ENCODE measurements at regions not wholly inside any gene's neighbourhood (a gene's known extent, or its start where the extent isn't known, plus 50 kb on each side); places are given as distances from the start of the nearest gene placed in this dataset.

DNA sequence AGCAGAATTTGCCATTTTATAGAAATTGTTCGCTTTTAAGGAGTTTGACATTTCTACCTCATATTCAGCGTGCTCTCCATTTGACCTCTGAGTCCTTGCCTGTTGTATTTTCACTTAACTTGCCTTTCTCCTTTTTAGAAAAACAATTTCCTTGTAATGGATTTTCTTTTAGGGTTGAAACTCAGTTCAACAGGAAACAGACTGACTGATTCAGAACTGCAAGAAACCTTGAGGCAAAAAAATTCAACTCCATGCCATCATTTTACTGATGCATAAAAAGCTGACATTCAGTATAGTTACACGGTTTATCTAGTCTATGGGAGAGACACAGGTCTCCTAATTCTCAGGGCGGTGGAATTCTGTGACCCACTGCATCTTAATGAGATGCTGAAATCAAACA, 59.8 kb downstream of the MRPS30 start:
- DNase-seq, result no peak

DNA sequence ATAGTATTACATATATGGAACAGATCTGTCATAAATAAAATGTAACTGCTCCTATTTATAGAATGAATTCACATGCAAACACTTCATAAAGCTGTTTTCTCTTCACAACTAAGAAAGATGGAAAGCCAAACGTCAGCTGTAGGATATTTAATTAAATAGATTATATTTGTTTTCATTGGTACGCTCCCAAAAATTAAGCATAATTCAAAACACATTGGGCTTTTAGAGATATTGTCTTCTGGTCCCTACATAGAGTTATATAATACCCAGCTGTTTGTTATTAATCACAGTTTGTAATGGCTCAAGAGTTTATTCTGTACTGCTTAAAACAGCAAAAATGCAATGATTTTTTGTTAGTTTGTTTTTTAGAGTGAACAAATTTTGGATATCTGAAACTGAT, 61.2 kb downstream of the MRPS30 start:
- no peak for DNase-seq

DNA sequence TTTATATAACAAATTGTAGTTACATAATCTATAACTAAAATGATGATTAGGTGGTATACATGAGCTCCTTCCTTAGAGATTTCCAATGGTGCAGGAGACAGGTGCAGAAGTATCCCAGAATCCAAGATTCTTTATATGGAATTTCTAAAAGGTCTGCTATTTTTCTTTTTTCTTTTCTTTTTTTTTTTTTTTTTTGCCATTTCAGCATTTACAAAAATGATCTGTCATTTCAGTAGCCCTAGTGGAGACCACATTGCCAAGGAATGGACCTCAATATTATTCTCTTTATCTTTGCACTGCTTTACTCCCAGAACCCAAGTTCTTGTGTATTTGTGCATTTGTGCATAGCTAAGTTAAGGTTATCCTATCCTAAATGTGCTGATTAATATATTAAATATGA, 61.7 kb downstream of the MRPS30 start:
- no peak for DNase-seq

DNA sequence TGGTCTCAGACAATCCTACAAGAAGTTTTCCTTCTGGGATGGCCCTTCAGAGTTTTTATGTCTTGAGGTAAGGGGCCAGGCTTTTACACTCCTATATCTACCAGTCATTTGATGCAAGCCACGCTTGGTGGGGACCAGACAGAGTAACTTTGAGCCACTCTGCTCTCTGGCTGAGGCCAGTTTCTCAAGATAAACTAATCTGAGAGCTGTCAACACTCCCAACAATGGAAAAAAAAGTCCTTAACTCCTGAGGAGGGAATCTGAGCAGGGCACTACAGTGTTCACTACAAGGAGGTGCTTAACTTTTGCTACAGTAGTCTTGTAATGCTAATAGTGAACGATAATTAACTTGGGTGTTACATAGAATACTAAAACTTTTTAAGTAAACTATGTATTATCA, 62.7 kb downstream of the MRPS30 start:
- no peak for DNase-seq

DNA sequence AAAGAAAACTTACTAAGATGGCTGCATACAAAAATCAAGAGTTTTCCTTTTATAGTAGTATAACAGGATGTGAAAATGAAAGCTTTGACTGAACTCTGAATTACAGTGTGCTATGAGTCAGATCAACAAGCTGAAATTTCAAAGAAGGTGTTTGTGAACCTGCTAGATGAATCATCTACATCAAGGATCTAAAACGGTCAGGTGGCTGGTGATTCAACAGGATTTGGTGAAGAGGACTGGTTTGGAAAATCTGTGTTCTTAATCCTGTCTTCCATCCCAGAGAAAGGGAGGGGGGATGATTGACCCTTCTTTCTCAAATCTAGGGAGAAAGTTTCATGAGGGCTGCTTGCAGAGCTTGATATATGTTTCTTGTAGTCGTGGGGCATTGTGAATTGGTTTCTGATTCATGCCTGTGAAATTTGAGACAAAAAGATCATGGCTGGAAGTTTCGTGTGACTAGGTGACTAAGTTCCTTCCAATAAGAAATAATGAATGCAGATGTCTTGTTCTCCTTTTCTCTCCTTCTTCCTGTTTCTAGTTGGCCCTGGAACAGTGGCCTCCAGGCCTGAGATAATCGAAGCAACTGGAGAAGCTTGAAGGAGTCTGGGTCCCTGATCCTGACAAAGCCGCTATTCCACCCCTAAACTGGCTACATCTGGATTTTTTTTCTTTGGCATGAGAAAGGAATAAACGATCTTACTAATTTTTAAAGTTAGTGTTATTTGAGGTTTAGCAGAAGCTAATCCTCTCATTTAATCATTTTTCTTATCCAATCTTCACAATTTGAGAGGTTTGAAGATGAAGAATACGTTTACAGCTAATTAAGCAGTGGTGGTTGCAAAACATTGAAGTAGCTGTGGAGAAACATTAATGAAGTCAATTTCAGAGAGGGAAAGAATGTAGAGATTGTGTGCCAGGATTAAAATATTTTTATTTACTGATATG, 67.2 kb downstream of the MRPS30 start:
- DNase-seq, result no peak

DNA sequence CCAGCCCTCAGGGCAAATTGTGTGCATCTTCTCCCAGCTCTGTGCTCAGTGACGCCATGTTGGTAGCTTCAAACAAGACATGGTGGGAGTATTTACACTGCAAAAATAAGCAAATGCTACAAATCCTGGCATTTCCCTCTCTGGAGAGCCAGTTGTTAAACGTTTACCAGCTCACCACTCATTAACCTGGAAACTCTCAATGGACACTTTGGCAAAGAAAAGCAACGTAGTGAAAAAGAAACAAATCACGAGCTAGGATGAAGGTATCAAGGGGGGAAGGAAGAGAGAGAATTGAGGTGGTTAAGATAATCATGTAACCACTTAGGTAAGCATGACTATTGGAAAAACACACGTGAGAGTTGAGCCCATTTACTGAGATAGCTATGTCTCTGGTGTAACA, 72.5 kb downstream of the MRPS30 start:
- DNase-seq, result no peak

DNA sequence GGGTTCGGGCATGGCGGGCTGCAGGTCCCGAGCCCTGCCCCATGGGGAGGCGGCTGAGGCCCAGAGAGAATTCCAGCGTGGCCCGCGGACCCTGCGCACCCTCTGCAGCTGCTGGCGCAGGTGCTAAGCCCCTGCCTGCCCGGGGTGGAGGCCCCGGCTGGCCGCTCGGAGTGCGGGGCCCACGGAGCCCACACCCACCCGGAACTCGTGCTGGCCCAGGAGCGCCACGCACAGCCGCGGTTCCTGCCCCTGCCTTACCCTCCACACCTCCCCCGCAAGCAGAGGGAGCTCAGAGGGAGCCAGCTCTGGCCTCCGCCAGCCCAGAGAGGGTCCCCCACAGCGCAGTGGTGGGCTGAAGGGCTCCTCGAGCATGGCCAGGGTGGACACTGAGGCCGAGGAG, 75.3 kb downstream of the MRPS30 start:
- no peak for DNase-seq

DNA sequence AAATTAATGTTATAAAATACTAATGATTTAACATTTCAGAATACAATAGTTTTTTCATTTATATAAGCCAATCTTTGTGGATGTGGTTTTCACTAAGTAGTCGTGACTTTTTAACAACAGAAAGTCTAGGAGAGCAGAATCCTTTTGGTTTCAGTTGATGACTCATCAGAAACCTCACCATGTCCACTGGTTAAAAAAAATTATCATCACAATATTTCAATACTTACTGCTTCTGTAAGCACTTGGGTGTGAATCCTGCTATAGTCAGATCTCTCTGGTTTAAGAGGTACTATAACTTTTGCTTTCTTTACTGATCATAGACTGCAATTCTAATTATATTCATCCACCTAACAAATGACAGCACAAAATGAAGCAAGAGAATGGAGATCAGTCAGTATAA, 77.2 kb downstream of the MRPS30 start:
- no peak for DNase-seq

DNA sequence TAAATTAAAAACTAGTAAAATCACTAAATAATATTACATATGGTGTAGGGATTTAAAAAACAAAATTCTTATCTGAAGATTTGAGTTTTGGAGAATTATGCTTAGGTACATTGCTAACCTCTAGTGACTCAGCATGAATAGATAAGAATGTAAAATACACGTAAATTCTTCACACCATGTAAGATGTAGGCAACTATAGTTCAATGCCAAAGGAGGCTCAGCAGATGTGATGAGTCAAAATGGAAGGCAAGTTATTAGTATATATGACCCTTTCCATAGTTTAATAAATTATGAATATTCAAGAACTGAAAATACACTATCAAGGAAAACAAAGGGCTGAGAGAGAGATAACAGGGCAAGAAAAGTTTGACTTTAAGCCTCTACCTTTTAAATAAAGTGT, 79.0 kb downstream of the MRPS30 start:
- DNase-seq, result no peak

DNA sequence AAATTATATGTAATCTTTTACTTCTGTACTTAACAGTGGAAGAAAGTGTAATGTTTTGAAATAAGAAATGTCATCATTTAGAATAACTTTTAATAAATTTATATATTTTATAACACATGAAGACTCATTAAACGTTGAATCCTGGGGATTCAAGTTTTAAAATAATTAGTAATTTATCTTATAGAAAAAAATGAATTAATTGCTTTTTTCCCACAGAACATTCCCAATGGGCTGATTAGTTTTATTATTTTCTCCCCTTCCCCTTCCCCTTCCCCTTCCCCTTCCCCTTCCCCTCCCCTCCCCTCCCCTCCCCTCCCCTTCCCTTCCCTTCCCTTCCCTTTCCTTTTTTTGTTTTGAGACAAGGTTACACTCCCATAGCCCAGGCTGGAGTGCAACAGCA, 79.7 kb downstream of the MRPS30 start:
- no peak for DNase-seq

DNA sequence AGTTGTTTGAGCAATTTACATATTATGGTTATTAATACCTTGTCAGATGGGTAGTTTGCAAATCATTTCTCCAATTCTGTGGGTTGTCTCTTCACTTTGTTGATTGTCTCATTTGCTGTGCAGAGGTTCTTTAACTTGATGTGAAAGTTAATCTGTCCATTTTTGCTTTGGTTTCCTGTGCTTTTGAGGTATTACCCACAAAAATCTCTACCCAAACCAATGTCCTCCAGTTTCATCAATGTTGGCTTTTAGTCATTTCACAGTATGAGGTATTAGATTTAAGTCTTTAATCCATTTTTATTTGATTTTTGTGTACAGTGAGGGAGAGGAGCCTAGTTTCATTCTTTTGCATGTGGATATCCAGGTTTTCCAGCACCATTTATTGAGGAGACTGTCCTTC, 82.4 kb downstream of the MRPS30 start:
- DNase-seq, result no peak

DNA sequence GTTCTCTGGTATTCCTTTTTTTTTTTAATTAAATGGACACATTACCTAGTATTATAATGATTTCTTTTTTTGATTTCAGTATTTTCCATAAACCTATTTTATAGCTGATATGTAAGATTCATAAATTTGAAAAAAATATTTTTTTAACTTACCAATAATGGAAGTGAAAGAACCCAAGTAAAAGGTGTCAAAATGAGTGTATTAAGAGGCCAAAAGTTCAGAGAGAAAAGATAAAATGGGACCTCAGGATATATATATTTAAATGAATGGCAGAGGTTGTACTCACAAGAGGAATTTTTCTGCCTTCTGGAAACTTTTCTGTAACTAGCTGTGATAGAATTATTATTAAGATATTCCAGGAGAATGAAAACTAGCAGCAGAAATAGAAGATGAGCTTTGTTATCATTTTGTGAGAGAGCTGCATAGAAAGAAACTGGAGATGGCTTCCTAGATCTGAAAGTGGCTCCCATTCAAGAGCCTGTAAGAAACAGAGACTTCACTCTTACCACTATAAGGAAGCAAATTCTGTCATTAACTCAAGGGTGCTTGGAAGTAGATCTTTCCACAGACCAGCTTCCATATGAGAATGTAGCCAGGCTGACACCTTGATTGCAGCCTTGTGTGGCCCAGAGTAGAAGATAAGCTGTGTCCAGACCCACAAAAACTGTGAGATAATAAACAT, 91.7 kb downstream of the MRPS30 start:
- no peak for DNase-seq

DNA sequence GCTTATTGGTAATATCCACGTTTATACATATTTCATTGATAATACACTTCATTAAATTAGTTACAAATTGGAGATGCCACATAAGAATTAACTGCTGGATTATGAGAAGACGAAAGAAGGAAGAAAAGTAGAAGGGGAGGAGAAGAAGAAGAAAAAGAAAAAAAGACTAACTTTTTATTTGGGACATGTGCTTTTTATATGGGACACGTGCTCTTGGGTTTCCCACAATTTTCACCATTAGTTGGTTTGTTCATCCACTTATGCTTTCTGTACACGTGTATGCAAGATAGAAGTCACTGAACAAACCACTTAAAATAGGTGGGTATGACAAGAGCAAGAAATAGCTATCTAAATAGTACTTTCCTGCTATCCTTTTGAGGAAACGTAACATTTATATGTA, 98.6 kb downstream of the MRPS30 start:
- DNase-seq, result no peak

DNA sequence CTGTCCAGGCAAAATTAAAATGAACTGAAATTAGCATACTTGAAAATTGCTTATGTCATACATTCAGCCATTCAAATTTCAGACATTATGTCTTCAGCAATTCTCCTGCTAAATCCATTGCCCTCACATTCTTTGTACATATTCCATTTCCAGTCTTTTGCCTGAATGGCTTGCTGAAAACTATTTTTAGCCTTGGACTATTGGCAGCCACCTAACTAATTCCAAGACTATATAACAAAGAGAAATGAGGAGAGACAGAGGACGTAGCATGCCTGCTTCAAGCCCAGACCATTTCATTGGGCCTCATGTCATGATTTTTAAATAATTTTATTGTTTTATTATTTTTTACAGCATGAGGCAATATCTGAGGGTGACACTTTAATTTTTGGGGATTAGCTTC, 100.3 kb downstream of the MRPS30 start:
- DNase-seq, result no peak

DNA sequence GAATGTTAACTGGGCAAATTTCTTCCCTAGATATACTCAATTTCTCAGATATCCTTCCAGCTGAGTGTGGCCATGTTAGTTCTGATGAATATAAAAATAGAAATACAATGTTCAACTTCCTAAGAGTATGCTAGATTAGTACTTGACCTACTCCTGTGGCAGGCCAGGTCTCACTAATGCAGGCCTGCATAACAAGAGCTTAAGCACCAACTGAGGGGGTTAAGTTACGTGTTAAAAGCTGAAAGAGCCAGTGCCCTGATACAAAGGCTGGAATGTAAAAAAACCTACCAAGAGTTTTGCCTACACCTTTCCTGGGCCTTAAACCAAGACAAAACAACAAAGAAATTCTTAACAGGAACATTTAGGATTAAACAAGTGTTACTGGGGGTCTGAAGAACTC, 102.8 kb downstream of the MRPS30 start:
- no peak for DNase-seq

DNA sequence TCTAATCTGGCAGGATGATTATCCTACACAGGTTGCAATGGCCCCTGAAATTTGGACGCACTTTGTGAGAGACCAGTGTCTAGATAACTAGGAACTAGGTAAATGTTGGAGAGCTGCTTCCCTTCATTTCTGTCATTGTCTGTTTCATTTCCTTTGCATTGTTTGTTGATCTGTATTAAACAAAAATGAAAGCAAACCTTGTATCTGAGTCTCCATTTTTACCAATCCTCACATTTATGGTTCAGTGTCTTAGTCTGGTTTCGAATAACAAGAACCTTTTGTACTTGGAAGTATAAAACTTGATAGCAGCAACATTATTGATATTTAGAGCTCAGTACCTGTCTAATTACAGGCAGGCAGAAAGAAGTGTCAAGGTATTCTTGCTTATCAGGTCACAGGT, 105.5 kb downstream of the MRPS30 start:
- DNase-seq, result no peak

DNA sequence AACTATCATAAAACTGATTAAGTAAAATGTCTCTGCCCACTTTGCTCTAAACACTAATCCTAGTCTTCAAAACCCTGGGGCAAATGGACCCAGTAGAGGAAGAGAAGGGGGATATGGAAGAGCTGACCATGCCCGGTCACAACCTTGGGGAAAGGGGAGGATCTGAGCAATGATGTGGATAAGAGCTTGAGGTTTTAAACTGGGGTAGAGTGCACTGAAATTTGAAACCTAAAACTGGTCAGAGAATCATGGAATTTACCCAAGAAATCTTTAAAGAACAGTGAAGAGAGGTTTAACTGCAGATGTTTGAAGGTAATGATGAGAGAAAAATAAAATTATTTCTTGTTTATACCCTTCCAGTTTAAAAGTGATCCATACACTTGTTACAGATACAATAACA, 110.8 kb downstream of the MRPS30 start:
- DNase-seq, result no peak

DNA sequence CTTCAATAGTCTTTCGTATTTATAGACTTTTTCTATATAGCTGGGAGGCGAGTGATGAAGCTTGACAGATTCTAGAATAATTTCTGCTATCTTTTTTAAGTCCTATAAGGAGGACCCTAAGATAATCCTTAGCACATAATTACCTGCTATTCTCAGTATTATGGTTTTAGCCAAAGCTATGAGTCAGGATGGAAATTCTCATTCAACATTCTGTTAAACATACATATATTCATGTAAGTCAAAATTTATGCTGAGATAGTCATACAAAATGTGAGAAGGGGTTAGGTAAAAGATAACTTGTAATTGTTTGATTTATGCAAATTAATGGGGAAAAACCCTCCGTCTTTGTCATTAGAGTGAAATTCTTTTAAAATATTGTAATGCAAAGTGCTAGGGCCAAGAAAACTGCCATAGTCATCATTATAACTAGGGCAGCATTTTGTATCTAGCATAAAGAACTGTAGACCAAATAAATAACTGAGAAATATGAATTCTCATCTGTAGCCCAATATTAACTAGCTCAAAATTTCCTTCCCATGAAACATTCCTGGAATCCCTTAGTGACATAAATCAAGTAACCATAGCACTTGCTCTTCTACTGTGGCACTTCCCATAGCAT, 118.5 kb downstream of the MRPS30 start:
- no peak for DNase-seq

DNA sequence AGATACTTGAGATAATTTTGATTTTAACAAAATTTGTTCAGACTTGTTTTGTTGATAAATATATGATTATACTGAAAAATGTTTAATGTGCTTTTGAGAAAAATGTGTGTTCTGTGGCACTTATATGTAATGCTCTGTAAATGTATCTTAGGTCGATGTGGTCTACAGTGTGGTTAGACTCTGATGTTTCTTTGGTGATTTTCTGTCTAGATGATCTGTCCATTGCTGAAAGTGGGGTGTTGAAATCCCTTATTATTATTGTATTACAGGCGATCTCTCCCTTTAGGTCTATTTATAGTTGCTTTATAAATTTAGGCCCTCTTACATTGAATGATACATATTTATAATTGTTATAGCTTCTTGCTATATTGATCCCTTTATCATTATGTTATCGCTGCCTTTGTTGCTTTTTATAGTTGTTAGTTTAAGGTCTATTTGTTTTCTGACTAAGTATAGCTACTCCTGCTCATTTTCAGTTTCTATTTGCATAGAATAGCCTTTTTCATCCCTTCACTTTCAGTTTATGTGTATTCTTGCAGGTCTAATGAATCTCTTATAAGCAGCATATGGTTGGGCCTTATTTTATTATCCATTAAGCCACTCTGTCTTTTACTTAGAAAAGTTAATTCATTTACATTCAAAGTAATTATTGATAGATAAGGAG, 124.3 kb downstream of the MRPS30 start:
- DNase-seq, result no peak

DNA sequence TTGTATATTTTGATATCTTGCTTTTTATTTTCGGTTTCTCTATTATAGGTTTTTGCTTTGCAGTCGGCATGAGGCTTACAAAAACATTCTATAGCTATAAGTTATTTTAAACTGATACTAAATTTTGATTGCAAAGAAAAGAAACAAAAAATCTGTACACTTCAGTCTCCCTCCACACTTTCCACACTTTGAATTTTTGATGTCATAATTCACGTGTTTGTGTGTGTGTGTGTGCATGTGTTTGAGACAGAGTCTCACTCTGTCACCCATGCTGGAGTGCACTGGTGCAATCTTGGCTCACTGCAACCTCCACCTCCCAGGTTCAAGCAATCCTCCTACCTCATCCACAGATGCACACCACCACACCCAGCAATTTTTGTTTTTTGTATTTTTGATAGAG, 124.9 kb downstream of the MRPS30 start:
- no peak for DNase-seq

DNA sequence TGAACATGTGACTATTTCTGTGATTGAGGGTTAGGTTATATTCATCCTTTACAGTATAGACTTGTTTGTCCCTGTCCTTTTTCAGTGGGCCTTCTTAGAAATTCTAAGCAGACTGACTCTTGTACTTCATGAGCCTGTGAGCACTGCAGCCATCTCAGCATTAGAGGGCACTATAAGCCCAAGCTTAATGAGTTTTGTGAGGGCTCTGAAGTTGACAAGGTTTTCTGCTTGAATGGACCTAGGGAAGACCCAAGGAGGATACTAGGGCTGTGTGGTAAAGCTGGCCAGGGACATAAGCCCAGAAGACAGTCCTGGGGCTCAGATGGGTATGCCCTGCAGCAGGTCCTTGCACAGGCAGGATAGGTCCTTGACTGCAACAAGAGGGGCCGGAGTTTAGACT, 126.5 kb downstream of the MRPS30 start:
- no peak for DNase-seq

DNA sequence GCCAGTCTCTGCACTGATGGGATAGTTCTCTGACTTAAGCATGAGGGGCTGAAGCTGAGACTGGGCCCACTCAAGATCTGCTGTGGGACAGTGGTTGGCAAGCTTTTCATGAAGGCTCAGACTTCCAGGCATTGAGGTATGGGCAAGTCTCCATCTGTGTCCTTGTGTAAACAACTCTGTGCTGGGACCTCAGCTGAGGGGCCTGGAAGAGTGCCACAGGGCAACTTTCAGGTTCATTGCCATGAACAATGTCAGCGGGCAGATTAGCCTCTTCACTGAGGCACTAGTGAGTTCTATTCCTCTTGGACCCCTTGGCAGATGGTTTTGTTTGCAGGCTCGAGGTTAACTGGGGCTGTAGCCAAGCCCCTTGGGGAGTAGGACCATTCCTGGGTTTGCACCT, 127.1 kb downstream of the MRPS30 start:
- no peak for DNase-seq

DNA sequence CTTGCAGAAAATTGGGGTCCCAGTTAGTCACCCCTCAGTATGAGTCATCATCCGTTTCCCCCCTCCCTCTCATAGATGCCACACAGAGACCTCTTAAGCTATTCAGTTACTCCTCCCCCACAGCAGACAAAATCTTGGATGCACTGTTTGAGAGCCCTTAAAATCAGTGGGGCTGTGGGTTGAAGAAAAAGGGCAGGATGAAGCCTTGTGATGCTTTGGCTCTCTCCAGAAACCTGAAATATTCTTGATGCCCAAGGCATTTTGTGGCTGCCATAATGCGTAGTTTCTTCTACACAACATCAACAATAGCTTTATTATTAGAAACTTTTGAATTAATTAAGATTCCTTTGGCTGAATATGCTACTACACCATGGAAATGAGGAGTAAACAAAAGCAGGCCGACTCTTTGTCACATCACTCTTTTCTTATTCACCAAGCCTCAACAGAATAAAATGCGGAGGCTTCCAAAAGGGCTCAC, 133.8 kb downstream of the MRPS30 start:
- no peak for DNase-seq
